GM19467 (cell line): ENCODE measurements at regions not wholly inside any gene's neighbourhood (a gene's known extent, or its start where the extent isn't known, plus 50 kb on each side); places are given as distances from the start of the nearest gene placed in this dataset.

ENCODE experiments used
- ATAC-seq: cut with Tn5 transposase; IDR thresholded peaks from one replicate; pipeline ENCODE4 v1.9.1; 2021; ENCODE audit warnings: mild to moderate bottlenecking, moderate library complexity; ENCODE audit not compliant: unreplicated experiment

- ATAC-seq: no peak
Observed at GRCh38 chr13:22461854-22462490, 718.8 kb upstream of the SGCG start.

GRCh38 chr13:22463089-22463488, 717.7 kb upstream of the SGCG start:
- no peak for ATAC-seq

- ATAC-seq: no peak
Observed at GRCh38 chr13:22468045-22468444, 712.7 kb upstream of the SGCG start.

- ATAC-seq: no peak
Observed at GRCh38 chr13:22468824-22469223, 712.0 kb upstream of the SGCG start.

GRCh38 chr13:22469452-22469851, 711.3 kb upstream of the SGCG start:
- ATAC-seq: no peak

- ATAC-seq: no peak
Observed at GRCh38 chr13:22470075-22470474, 710.7 kb upstream of the SGCG start.

GRCh38 chr13:22482496-22483000, 698.2 kb upstream of the SGCG start:
- no peak for ATAC-seq

- ATAC-seq: no peak
Observed at GRCh38 chr13:22483276-22483675, 697.5 kb upstream of the SGCG start.

GRCh38 chr13:22486490-22486889, 694.3 kb upstream of the SGCG start:
- no peak for ATAC-seq

- no peak for ATAC-seq
Observed at GRCh38 chr13:22487932-22488331, 692.8 kb upstream of the SGCG start.

GRCh38 chr13:22489771-22490170, 691.0 kb upstream of the SGCG start:
- no peak for ATAC-seq

GRCh38 chr13:22495819-22496218, 685.0 kb upstream of the SGCG start:
- no peak for ATAC-seq

GRCh38 chr13:22496803-22497508, 683.8 kb upstream of the SGCG start:
- no peak for ATAC-seq

- ATAC-seq: no peak
Observed at GRCh38 chr13:22497991-22498780, 682.6 kb upstream of the SGCG start.

GRCh38 chr13:22499919-22500318, 680.9 kb upstream of the SGCG start:
- ATAC-seq: no peak

- ATAC-seq: no peak
Observed at GRCh38 chr13:22505489-22505888, 675.3 kb upstream of the SGCG start.

- no peak for ATAC-seq
Observed at GRCh38 chr13:22506096-22506691, 674.6 kb upstream of the SGCG start.

GRCh38 chr13:22517544-22517943, 663.2 kb upstream of the SGCG start:
- ATAC-seq: no peak

GRCh38 chr13:22536851-22537250, 643.9 kb upstream of the SGCG start:
- no peak for ATAC-seq

- no peak for ATAC-seq
Observed at GRCh38 chr13:22538400-22538799, 642.4 kb upstream of the SGCG start.

- no peak for ATAC-seq
Observed at GRCh38 chr13:22549126-22549525, 631.7 kb upstream of the SGCG start.
